ENCODE measurements at regions not wholly inside any gene's neighbourhood (a gene's known extent, or its start where the extent isn't known, plus 50 kb on each side); places are given as distances from the start of the nearest gene placed in this dataset.

GRCh38 chr7:85306115-85306514, 119.3 kb upstream of the SEMA3D start:
- no peaks in the 10 kb centered on the region for H3K36me3 Mint-ChIP-seq (ENCODE audit: low read depth)
- intact Hi-C loops (cut with DNase I, micrococcal nuclease), result no loop called here
- H3K4me1 Mint-ChIP-seq (ENCODE audit: low read depth), result no peaks in the 10 kb centered on the region

GRCh38 chr7:85294176-85294575, 107.3 kb upstream of the SEMA3D start:
- H3K9me3 ChIP-seq (ENCODE audit: control insufficient read depth in 1 of 2, insufficient read depth in 1 of 2, low read length in 2 of 2), result no peaks in the 10 kb centered on the region
- H3K4me1 ChIP-seq (ENCODE audit: insufficient read depth, low read length), result no peaks in the 10 kb centered on the region
- H3K27ac ChIP-seq (ENCODE audit: low read depth in 1 of 2, low read length in 2 of 2), result no peak overlapping the region
- Mint-ChIP-seq H3K4me1 (ENCODE audit: low read depth) (no peaks in the 10 kb centered on the region), H3K27ac (no peak overlapping the region), H3K36me3 (ENCODE audit: low read depth) (no peaks in the 10 kb centered on the region), H3K27me3 (no peaks in the 10 kb centered on the region), H3K9me3 (peaks cover 4% of the 10 kb centered on the region), H3K4me3 (no peak overlapping the region)
- intact Hi-C loops (cut with DNase I, micrococcal nuclease), result no loop called here
- no peaks in the 10 kb centered on the region for H3K36me3 ChIP-seq (ENCODE audit: insufficient read depth, low read length)
- no peak for DNase-seq
- ATAC-seq (ENCODE audit: poor library complexity), result no peak
- TF ChIP-seq, protein P1, sequence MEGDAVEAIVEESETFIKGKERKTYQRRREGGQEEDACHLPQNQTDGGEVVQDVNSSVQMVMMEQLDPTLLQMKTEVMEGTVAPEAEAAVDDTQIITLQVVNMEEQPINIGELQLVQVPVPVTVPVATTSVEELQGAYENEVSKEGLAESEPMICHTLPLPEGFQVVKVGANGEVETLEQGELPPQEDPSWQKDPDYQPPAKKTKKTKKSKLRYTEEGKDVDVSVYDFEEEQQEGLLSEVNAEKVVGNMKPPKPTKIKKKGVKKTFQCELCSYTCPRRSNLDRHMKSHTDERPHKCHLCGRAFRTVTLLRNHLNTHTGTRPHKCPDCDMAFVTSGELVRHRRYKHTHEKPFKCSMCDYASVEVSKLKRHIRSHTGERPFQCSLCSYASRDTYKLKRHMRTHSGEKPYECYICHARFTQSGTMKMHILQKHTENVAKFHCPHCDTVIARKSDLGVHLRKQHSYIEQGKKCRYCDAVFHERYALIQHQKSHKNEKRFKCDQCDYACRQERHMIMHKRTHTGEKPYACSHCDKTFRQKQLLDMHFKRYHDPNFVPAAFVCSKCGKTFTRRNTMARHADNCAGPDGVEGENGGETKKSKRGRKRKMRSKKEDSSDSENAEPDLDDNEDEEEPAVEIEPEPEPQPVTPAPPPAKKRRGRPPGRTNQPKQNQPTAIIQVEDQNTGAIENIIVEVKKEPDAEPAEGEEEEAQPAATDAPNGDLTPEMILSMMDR (IDR thresholded peaks at IDR 0.05), result no peak
- ChIA-PET POLR2A (no interaction called here), CTCF (no interaction called here)
- no peaks in the 10 kb centered on the region for H3K27me3 ChIP-seq (ENCODE audit: control insufficient read depth in 1 of 2, insufficient read depth in 2 of 2, low read length in 2 of 2)
- no peak overlapping the region for H3K4me3 ChIP-seq (ENCODE audit: low read length)

More at GRCh38 chr7:85306115-85306514, 119.3 kb upstream of the SEMA3D start:
- DNase-seq, result no peak
- H3K27me3 ChIP-seq (ENCODE audit: control insufficient read depth in 1 of 2, insufficient read depth in 2 of 2, low read length in 2 of 2), result no peaks in the 10 kb centered on the region
- no peaks in the 10 kb centered on the region for H3K4me1 ChIP-seq (ENCODE audit: insufficient read depth, low read length)
- Mint-ChIP-seq H3K27me3 (no peaks in the 10 kb centered on the region), H3K9me3 (no peaks in the 10 kb centered on the region), H3K27ac (no peak overlapping the region), H3K4me3 (no peak overlapping the region)
- H3K36me3 ChIP-seq (ENCODE audit: insufficient read depth, low read length), result no peaks in the 10 kb centered on the region
- CTCF ChIA-PET, result no interaction called here
- no peak overlapping the region for H3K27ac ChIP-seq (ENCODE audit: low read depth in 1 of 2, low read length in 2 of 2)
- H3K9me3 ChIP-seq (ENCODE audit: control insufficient read depth in 1 of 2, insufficient read depth in 1 of 2, low read length in 2 of 2), result peaks cover 0 to 5% of the 10 kb centered on the region in 2 experiments
- ATAC-seq (ENCODE audit: poor library complexity), result no peak
- H3K4me3 ChIP-seq (ENCODE audit: low read length), result no peak overlapping the region
- TF ChIP-seq, protein P1 (IDR thresholded peaks at IDR 0.05), result no peak
- POLR2A ChIA-PET, result no interaction called here

DNA sequence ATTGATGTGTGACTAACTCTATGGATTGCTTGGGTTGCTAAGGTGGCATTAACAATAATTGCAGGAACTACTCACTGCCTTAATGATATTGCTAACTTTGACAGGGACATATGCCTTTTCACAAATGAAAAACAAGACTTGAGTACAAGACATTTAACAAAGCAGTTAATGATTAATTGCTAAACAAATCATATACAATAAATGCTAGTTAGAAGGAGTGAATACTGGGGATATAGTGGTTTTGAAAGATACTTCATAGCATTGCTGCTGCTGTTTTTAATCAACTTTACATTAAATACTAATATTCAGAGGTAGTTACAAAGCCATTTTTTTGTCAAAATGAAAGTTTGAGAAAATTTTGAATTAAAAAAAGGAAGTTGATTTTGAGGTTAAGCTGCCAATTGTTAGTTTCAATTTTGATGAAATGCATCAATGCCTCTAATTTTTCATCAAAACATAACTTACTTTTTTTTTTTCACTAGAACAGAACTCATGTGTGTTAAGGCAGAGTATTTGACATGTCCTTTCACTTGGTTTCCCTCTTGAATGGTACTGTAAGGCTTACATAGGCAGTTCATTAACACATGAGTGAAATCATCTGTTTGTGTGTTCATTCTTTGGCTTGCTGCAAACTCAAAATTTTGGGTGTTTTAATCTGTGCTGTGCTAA, 106.2 kb upstream of the SEMA3D start:
- no peaks in the 10 kb centered on the region for H3K36me3 ChIP-seq (ENCODE audit: insufficient read depth, low read length)
- no peak overlapping the region for H3K4me3 Mint-ChIP-seq

More for the DNA sequence above, 106.2 kb upstream of the SEMA3D start:
- no peak overlapping the region for H3K4me3 ChIP-seq (ENCODE audit: low read length)
- ChIA-PET CTCF (no interaction called here), POLR2A (no interaction called here)
- H3K9me3 ChIP-seq (ENCODE audit: control insufficient read depth in 1 of 2, insufficient read depth in 1 of 2, low read length in 2 of 2), result no peaks in the 10 kb centered on the region
- ATAC-seq (ENCODE audit: poor library complexity) (no peak), DNase-seq (no peak)
- no peaks in the 10 kb centered on the region for H3K4me1 ChIP-seq (ENCODE audit: insufficient read depth, low read length)
- intact Hi-C loops (cut with DNase I, micrococcal nuclease), result no loop called here
- no peaks in the 10 kb centered on the region for H3K27me3 ChIP-seq (ENCODE audit: control insufficient read depth in 1 of 2, insufficient read depth in 2 of 2, low read length in 2 of 2)
- Mint-ChIP-seq H3K27ac (no peak overlapping the region), H3K9me3 (peaks cover 4% of the 10 kb centered on the region), H3K27me3 (no peaks in the 10 kb centered on the region), H3K4me1 (ENCODE audit: low read depth) (no peaks in the 10 kb centered on the region), H3K36me3 (ENCODE audit: low read depth) (no peaks in the 10 kb centered on the region)
- TF ChIP-seq, protein P1 (IDR thresholded peaks at IDR 0.05), result no peak
- no peak overlapping the region for H3K27ac ChIP-seq (ENCODE audit: low read depth in 1 of 2, low read length in 2 of 2)

Measured in CD4-positive, alpha-beta T cell (primary cell).